ENCODE measurements at regions not wholly inside any gene's neighbourhood (a gene's known extent, or its start where the extent isn't known, plus 50 kb on each side); places are given as distances from the start of the nearest gene placed in this dataset.

- DNase-seq (ENCODE audit: low read depth, low spot score) (no peak), FAIRE-seq (no peak)
- Histone ChIP-seq H3K9me3 (ENCODE audit: control insufficient read depth, low read depth, low read length) (no peaks in the 10 kb centered on the region), H3K4me1 (ENCODE audit: control insufficient read depth, extremely low read depth, insufficient read depth, low read length) (no peaks in the 10 kb centered on the region), H3K79me2 (ENCODE audit: control insufficient read depth, insufficient read depth, low read length) (no peaks in the 10 kb centered on the region), H2AFZ (ENCODE audit: control insufficient read depth, low read length) (no peak overlapping the region), H3K9ac (ENCODE audit: control insufficient read depth, extremely low read depth, insufficient read depth, low read length) (no peak overlapping the region), H4K20me1 (ENCODE audit: control insufficient read depth, extremely low read depth, insufficient read depth, low read length) (no peaks in the 10 kb centered on the region), H3K9me1 (ENCODE audit: control insufficient read depth, extremely low read depth, insufficient read depth, low read length) (no peaks in the 10 kb centered on the region), H3K4me3 (ENCODE audit: control insufficient read depth in 2 of 3, extremely low read depth in 1 of 3, insufficient read depth in 2 of 3, low read depth in 1 of 3, low read length in 3 of 3) (no peak overlapping the region), H3K4me2 (ENCODE audit: control insufficient read depth, extremely low read depth, insufficient read depth, low read depth, low read length) (no peak overlapping the region), H3K36me3 (ENCODE audit: control insufficient read depth in 2 of 2, extremely low read depth in 1 of 2, insufficient read depth in 2 of 2, low read length in 2 of 2) (no peaks in the 10 kb centered on the region), H3K27ac (ENCODE audit: control insufficient read depth, insufficient read depth, low read length) (no peak overlapping the region), H3K27me3 (ENCODE audit: control insufficient read depth, extremely low read depth, insufficient read depth, low read length) (no peaks in the 10 kb centered on the region)
- no peak for TF ChIP-seq CTCF (optimal IDR thresholded peaks at IDR 0.05 in 1 of 3, IDR thresholded peaks at IDR 0.05 in 1 of 3, conservative IDR thresholded peaks at IDR 0.05 in 1 of 3; ENCODE audit: extremely low read depth in 1 of 3, insufficient read depth in 2 of 3, low read length in 3 of 3)
- no peak for TF ChIP-seq EZH2 (IDR thresholded peaks at IDR 0.05; ENCODE audit: low read length)
- dilution Hi-C loops (cut with MboI; ENCODE audit: extremely low pct_ligation_motif_present, low sequenced_read_pairs) = no loop called here
Measured at GRCh38 chr18:43819397-43819796, 542.1 kb upstream of the SYT4 start.

GRCh38 chr18:43819873-43820272 lies 542.6 kb upstream of the SYT4 start:
- no peak for FAIRE-seq
- Histone ChIP-seq H3K4me3 (ENCODE audit: control insufficient read depth in 2 of 3, extremely low read depth in 1 of 3, insufficient read depth in 2 of 3, low read depth in 1 of 3, low read length in 3 of 3) (no peak overlapping the region), H3K27me3 (ENCODE audit: control insufficient read depth, extremely low read depth, insufficient read depth, low read length) (no peaks in the 10 kb centered on the region), H3K9ac (ENCODE audit: control insufficient read depth, extremely low read depth, insufficient read depth, low read length) (no peak overlapping the region), H3K4me2 (ENCODE audit: control insufficient read depth, extremely low read depth, insufficient read depth, low read depth, low read length) (no peak overlapping the region), H3K4me1 (ENCODE audit: control insufficient read depth, extremely low read depth, insufficient read depth, low read length) (no peaks in the 10 kb centered on the region), H3K36me3 (ENCODE audit: control insufficient read depth in 2 of 2, extremely low read depth in 1 of 2, insufficient read depth in 2 of 2, low read length in 2 of 2) (no peaks in the 10 kb centered on the region), H3K9me1 (ENCODE audit: control insufficient read depth, extremely low read depth, insufficient read depth, low read length) (no peaks in the 10 kb centered on the region), H3K79me2 (ENCODE audit: control insufficient read depth, insufficient read depth, low read length) (no peaks in the 10 kb centered on the region), H3K9me3 (ENCODE audit: control insufficient read depth, low read depth, low read length) (no peaks in the 10 kb centered on the region), H2AFZ (ENCODE audit: control insufficient read depth, low read length) (no peak overlapping the region), H3K27ac (ENCODE audit: control insufficient read depth, insufficient read depth, low read length) (no peak overlapping the region), H4K20me1 (ENCODE audit: control insufficient read depth, extremely low read depth, insufficient read depth, low read length) (no peaks in the 10 kb centered on the region)
- DNase-seq (ENCODE audit: low read depth, low spot score) = no peak
- dilution Hi-C loops (cut with MboI; ENCODE audit: extremely low pct_ligation_motif_present, low sequenced_read_pairs) = no loop called here
- TF ChIP-seq EZH2 (IDR thresholded peaks at IDR 0.05; ENCODE audit: low read length) = no peak

GRCh38 chr18:43825768-43826167 lies 548.5 kb upstream of the SYT4 start:
- H3K9me1 ChIP-seq (ENCODE audit: control insufficient read depth, extremely low read depth, insufficient read depth, low read length) = no peaks in the 10 kb centered on the region
- no peak for FAIRE-seq
- H3K27ac ChIP-seq (ENCODE audit: control insufficient read depth, insufficient read depth, low read length) = no peak overlapping the region
- no peaks in the 10 kb centered on the region for H4K20me1 ChIP-seq (ENCODE audit: control insufficient read depth, extremely low read depth, insufficient read depth, low read length)
- H3K79me2 ChIP-seq (ENCODE audit: control insufficient read depth, insufficient read depth, low read length) = no peaks in the 10 kb centered on the region
- H3K36me3 ChIP-seq (ENCODE audit: control insufficient read depth in 2 of 2, extremely low read depth in 1 of 2, insufficient read depth in 2 of 2, low read length in 2 of 2) = no peaks in the 10 kb centered on the region
- no peak for DNase-seq (ENCODE audit: low read depth, low spot score)
- dilution Hi-C loops (cut with MboI; ENCODE audit: extremely low pct_ligation_motif_present, low sequenced_read_pairs) = no loop called here
- no peaks in the 10 kb centered on the region for H3K9me3 ChIP-seq (ENCODE audit: control insufficient read depth, low read depth, low read length)
- no peak for TF ChIP-seq CTCF (optimal IDR thresholded peaks at IDR 0.05 in 1 of 3, IDR thresholded peaks at IDR 0.05 in 1 of 3, conservative IDR thresholded peaks at IDR 0.05 in 1 of 3; ENCODE audit: extremely low read depth in 1 of 3, insufficient read depth in 2 of 3, low read length in 3 of 3)
- no peak for TF ChIP-seq EZH2 (IDR thresholded peaks at IDR 0.05; ENCODE audit: low read length)
- no peak overlapping the region for H3K4me2 ChIP-seq (ENCODE audit: control insufficient read depth, extremely low read depth, insufficient read depth, low read depth, low read length)
- H3K4me1 ChIP-seq (ENCODE audit: control insufficient read depth, extremely low read depth, insufficient read depth, low read length) = no peaks in the 10 kb centered on the region
- H3K9ac ChIP-seq (ENCODE audit: control insufficient read depth, extremely low read depth, insufficient read depth, low read length) = no peak overlapping the region
- H3K27me3 ChIP-seq (ENCODE audit: control insufficient read depth, extremely low read depth, insufficient read depth, low read length) = no peaks in the 10 kb centered on the region
- no peak overlapping the region for H3K4me3 ChIP-seq (ENCODE audit: control insufficient read depth in 2 of 3, extremely low read depth in 1 of 3, insufficient read depth in 2 of 3, low read depth in 1 of 3, low read length in 3 of 3)
- H2AFZ ChIP-seq (ENCODE audit: control insufficient read depth, low read length) = no peak overlapping the region

All from keratinocyte (primary cell).